ENCODE measurements at regions not wholly inside any gene's neighbourhood (a gene's known extent, or its start where the extent isn't known, plus 50 kb on each side); places are given as distances from the start of the nearest gene placed in this dataset.
A peak's percentile ranks its signal among the peaks of the same experiment; 100 is the strongest.
"Not testable (repeated sequence)": the region's sequence is repeated elsewhere in the genome, so short reads cannot be mapped to it uniquely, and the experiment has no call there.

GRCh38 chr3:166064476-166064875, 227.3 kb upstream of the BCHE start:
- no peak for DNase-seq (ENCODE audit: low read depth)

GRCh38 chr3:166060789-166061479, 223.7 kb upstream of the BCHE start:
- DNase-seq (ENCODE audit: low read depth), result no peak

- no peak for DNase-seq (ENCODE audit: low read depth)
Measured at GRCh38 chr3:166052440-166052839, 215.2 kb upstream of the BCHE start.

GRCh38 chr3:166029507-166029906, 192.3 kb upstream of the BCHE start:
- DNase-seq (ENCODE audit: low read depth), result no peak

GRCh38 chr3:166013073-166013679, 176.0 kb upstream of the BCHE start:
- peak; percentile 10 for DNase-seq (ENCODE audit: low read depth)

GRCh38 chr3:166011771-166012170, 174.5 kb upstream of the BCHE start:
- DNase-seq (ENCODE audit: low read depth), result no peak

GRCh38 chr3:166005126-166005525, 167.9 kb upstream of the BCHE start:
- DNase-seq (ENCODE audit: low read depth), result no peak

- no peak for DNase-seq (ENCODE audit: low read depth)
Measured at GRCh38 chr3:165994293-165994692, 157.1 kb upstream of the BCHE start.

GRCh38 chr3:165984589-165984988, 147.4 kb upstream of the BCHE start:
- no peak for DNase-seq (ENCODE audit: low read depth)

- DNase-seq (ENCODE audit: low read depth), result peak; percentile 2
Measured at GRCh38 chr3:165983284-165983683, 146.1 kb upstream of the BCHE start.

GRCh38 chr3:165981318-165981717, 144.1 kb upstream of the BCHE start:
- DNase-seq (ENCODE audit: low read depth), result no peak

GRCh38 chr3:165960825-165961224, 123.6 kb upstream of the BCHE start:
- not testable (repeated sequence) for DNase-seq (ENCODE audit: low read depth)

GRCh38 chr3:165954171-165954570, 116.9 kb upstream of the BCHE start:
- DNase-seq (ENCODE audit: low read depth), result no peak

GRCh38 chr3:165946360-165946759, 109.1 kb upstream of the BCHE start:
- no peak for DNase-seq (ENCODE audit: low read depth)

GRCh38 chr3:165938986-165939540, 101.8 kb upstream of the BCHE start:
- no peak for DNase-seq (ENCODE audit: low read depth)

GRCh38 chr3:165936081-165936480, 98.9 kb upstream of the BCHE start:
- not testable (repeated sequence) for DNase-seq (ENCODE audit: low read depth)

GRCh38 chr3:165924301-165924791, 87.1 kb upstream of the BCHE start:
- DNase-seq (ENCODE audit: low read depth), result not testable (repeated sequence)

GRCh38 chr3:165920984-165921383, 83.8 kb upstream of the BCHE start:
- DNase-seq (ENCODE audit: low read depth), result no peak

GRCh38 chr3:165919284-165919683, 82.1 kb upstream of the BCHE start:
- DNase-seq (ENCODE audit: low read depth), result no peak

- no peak for DNase-seq (ENCODE audit: low read depth)
Measured at GRCh38 chr3:165918657-165918979, 81.4 kb upstream of the BCHE start.

GRCh38 chr3:165917938-165918656, 80.9 kb upstream of the BCHE start:
- not testable (repeated sequence) for DNase-seq (ENCODE audit: low read depth)

- not testable (repeated sequence) for DNase-seq (ENCODE audit: low read depth)
Measured at GRCh38 chr3:165915104-165915503, 77.9 kb upstream of the BCHE start.

Measured in non-pigmented ciliary epithelial cell (primary cell).